GM18868 (cell line): ENCODE measurements at regions not wholly inside any gene's neighbourhood (a gene's known extent, or its start where the extent isn't known, plus 50 kb on each side); places are given as distances from the start of the nearest gene placed in this dataset.

ENCODE experiments used
- ATAC-seq: cut with Tn5 transposase; IDR thresholded peaks from one replicate; pipeline ENCODE4 v1.9.1; 2021; ENCODE audit warnings: mild to moderate bottlenecking, moderate library complexity; ENCODE audit not compliant: unreplicated experiment

DNA sequence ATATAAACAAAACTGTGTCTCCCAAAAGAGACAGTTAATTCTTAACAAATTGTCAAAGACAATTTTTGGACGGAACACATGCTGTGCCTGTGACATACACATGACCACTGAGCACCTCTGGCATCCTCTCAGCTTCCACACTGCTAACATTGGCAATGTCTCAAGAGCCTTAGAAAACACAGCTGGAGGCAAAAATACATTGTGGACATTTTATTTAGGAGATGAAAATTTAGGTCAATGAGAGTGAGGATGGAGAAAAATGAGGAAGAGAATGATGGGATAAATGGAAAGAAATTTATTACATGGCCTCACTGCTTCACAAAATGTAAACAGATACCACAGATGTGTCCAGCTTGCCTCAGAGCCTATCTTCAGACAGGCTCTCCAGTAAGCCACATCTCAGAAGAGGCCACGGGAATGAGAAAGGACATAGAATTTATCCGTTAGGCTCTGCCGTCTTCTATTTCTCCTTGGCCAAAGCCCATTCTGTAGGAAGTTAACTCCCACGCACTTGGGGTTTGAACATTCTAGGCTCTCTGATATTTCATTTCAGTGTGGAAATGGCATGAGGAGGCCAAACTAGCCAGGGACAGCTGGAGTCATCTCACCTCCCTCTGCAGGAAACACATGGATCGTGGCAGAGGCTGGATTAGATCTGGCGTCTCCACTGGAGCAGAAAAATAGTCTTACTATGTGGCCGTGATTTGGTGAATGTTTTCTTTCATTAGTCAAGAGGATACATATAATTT is 519.4 kb upstream of the DSEL start:
- no peak for ATAC-seq

DNA sequence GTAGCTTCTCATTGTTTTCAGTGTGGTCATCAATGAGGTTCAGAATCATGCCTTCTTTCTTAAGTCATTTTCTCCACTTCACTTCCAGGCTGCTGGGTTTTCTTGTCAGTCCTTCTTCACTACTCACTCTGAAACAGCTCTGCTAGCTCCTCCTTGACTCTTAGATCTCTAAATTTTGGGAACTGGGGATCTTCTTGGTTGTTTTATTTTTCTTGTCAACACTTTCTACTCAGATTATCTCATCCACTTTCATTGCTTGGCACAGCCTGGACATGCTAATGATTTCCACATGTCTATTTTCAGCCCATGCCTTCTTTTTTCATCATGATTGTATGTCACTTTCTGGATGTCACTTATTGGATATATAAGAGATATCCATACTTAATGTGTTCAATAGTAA is 517.8 kb upstream of the DSEL start:
- no peak for ATAC-seq

DNA sequence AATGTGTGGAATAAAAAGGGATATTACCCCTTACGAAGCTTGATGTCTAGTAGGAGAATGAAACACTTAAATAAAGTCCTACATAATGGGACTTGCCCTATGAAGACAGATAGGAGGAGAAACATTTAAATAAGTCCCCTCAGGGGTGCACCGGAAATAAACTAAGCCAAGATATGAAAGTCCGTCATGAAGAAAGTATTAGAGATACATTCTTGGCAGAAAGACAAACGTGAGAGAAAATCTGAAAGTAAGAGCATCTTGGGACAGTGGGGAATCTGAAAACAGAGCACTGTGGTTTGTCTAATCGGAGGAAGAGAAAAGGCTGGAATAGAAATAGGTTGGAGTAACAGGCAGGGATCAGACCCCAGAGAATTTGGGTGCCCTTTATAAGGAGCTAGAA is 516.9 kb upstream of the DSEL start:
- no peak for ATAC-seq

DNA sequence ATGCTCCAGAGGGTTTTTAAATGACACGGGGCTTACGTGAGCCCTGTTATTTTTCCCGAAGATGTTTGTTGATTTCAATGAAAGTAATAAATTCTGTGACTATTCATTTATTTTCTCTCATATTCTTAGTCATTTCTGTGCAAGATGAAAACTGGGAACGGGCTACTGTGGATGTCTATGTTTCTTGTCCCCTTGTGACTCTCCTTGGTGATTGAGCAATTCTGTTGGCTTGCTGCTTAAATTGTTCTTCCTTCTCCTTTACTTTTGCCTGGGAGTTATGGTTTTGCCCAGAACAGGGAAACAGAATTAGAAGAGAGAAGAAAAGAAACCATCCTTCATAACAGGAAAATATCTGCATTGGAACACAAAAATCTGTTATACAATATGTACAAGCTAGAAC is 508.2 kb upstream of the DSEL start:
- no peak for ATAC-seq

DNA sequence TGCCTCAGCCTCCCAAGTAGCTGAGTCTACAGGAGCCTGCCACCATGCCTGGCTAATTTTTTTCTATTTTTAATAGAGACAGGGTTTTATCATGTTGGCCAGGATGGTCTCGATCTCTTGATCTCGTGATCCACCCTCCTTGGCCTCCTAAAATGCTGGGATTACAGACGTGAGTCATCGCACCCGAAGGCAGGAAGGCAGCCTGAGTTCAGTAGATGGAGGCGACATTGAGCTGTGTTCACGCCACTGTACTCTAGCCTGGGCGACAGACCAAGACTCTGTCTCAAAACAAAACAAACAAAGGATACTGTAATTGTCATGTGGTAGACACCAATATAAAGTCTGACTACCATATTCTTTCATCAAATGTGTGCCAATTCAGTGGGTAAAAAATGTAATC is 500.9 kb upstream of the DSEL start:
- no peak for ATAC-seq

DNA sequence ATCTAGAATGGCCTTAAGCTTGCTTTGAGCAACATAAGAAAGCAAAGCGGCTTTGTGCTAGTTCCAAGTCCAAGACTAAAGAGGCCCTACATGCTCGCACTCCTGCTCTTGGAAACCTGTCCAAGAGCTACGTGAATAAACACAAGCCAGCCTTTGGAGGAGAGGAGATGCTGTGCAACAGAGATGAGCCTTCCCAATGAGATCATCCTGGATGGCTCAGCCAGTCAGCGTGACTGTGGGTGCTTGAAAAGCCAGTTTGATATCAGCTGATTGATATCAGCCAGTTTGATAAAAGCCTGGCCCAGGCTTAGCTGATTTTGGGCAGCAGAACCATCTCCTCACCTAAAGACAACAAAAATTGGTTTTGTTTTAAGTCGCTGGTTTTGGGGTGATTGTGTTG is 481.0 kb upstream of the DSEL start:
- ATAC-seq = no peak

DNA sequence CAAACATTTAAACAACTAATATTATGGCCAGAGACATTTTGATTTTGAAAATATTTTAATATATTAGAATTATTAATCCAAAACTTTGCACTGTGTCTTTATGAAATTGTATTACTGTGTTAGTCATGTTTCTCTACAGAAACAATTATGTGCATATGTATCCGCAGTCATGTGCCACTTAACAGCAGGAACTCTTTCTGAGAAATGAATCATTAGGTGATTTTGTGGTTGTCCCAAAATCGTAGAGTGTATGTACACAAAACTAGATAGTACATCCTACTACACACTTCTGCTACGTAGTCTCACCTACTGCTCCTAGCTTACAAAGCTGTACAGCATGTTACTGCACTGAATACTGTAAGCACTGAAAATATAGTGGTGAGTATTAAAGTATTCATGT is 479.2 kb upstream of the DSEL start:
- ATAC-seq = no peak

DNA sequence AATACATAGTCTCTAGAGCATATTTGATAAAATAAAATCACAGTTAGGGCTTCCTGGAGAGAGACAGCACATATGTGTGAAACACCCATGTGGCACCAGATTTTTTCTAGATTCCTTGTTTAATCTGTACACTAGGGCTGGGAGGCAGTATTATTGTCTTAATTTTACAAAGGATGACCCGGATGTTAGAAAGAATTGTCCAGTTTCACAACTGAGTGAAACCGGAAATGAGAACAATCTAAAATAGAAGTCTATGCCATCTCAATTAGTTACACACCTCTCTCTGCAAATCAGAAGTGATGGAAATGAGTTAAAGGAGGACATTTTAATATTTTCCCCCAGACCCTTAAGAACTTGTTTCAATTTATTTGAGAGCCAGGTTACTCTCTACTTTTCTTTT is 463.7 kb upstream of the DSEL start:
- no peak for ATAC-seq

DNA sequence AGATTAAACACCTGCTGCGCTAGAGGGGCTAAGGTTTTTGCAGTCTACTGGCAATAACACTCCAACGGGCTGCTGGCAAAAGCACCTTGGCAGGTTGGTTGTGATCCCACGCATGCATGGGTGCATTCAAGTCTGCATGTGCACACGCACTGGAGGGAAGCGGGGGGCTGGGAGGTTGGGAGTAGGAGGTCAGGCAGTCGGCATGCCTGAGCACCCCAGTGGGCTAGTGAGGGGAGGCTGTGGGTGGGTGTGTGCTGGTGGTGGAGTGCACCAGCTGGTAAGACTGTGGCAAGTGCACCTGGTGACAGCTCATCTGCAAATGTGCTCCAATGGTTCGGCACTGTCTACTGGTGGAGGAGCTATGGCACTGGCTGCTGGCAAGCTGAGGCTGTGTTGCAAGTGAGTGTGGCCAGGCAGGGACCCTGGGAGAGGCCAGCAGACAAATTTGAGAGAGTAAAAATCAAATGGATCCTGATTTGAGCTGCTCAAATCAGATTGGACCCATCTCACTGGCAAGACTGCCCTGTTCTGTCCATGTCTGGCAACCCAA is 460.6 kb upstream of the DSEL start:
- ATAC-seq = no peak

DNA sequence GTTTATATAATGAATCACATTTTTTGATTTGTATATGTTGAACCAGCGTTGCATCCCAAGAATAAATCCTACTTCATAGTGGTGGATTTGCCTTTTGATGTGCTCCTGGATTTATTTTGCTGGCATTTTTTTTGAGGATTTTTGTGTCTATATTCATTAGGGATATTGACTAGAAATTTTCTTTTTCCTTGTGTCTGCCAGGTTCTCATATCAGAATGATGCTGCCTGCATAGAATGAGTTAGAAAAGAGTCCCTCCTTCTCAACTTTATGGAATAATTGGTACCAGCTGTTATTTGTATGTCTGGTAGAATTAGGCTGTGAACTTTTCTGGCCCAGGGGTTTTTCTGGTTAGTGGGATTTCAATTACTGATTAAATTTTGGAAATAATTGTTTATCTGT is 457.4 kb upstream of the DSEL start:
- no peak for ATAC-seq

DNA sequence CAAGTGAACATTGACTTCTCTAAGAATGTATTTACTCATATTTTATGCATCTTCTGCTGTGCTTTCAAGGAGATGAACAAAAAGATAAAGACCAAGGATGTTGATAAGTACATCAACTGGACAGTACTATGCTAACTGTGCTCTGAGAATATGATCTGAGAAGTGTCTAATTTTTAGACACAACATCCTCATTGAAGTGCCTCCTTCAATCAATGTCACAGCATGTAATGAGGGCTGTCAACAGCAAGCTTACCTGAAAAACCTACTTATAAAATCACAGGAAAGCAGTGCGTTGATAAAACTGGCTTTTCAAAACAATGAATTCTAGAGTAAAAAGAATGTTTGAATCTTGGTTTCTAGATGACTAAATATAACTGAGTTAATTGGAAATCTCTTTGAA is 452.9 kb upstream of the DSEL start:
- ATAC-seq = no peak

DNA sequence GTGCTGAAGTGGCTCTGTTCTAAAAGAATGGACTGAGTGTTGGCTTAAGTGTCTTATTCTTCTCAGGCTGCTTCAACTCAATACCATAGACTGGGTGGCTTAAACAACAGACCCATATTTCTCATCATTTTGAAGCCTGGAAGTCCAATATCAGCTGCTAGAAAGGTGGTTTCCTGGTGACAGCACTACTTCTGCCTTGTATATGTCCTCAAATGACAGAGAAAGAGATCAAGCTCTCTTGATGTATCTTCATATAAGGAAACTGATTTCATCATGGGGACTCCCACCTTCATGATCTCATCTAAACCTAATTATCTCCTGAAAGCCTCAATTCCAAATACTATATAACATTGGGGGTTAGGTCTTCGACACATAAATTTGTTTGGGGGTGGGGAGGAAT is 449.7 kb upstream of the DSEL start:
- ATAC-seq = no peak

DNA sequence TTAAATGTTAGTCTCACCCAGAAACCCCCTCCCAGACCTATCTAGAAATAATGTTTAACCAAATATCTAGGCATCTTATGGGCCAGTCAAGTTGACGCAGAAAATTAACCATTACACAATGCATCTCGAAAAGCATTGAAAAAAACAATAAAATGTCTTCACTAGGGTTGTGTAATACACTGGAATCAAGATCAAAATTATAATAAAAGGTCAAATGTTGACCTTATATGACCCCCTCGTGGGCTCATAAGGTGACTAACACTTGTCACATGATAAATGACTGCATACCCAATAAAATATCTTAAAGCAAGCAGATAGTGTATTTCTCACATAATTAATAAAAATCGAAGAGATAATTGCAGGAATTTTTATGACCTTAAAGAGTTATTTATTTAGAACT is 447.9 kb upstream of the DSEL start:
- no peak for ATAC-seq

DNA sequence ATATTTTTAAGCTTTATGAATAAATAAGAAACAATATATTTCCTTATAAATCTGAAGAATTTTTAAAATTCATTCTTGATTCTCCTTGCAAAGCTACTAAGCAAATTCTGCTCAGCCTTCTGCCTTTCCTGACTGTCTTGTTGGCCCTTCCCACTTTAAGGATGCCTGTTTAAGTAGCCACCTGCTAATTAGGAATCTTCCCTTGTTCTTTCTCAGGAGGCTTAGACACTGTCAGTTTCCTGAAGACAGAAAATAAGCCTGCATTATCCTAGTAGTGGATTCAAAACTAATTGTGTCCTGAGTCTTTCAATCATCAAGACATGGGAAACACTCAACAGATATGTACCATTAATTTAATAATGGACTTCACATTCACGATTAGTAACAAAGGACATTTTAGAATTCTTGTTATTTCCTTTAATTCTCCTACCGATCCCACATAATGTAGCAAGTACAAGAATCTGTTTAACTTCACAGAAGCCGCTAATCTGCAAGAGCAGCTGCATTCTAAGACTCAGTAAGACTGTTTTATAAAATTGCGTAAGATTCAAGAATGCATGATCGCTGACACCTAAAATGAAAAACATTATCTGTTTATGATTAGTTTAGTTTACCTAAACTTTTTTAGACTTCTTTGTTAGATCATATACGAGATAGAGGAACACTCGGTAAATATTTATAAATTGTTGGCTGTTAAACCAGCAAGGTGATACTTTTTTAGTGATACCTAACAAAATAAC is 445.4 kb upstream of the DSEL start:
- ATAC-seq = no peak

DNA sequence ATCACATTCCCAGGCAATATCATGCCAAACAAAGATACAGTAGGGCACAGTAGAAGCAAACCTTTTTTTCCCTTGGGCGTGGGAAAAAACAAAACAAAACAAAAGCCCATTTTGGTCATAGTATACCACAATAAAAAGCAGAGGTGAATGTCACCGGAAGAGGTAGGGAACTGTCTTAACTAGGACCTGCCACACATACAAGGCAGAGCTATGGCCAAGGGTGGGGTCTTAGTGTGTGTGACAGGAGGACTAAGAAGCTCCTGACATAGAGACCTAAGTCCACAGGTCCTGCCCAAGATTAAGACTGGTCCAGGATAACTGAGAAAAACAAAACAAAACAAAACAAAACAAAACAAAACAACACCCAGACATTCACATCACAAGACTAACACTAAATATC is 441.2 kb upstream of the DSEL start:
- ATAC-seq = no peak

DNA sequence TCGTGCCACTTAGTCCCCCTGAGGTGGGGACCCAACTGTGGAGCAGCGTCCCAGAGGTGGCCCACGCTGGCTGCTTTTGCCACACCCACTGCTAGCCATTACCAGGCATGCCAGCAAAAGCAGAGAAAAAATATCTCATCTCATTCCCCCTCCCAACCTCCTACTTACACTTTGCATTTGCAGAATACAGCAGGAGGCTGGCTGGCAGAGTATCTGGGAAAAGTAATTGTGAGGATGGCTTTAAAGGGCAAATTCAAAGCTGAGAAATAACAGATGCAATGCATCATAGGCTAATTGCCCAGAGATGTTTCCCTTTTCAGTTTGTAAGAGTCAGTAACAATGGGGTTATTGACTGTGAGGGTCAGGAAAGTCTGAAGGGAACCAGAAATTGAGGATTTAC is 438.1 kb upstream of the DSEL start:
- no peak for ATAC-seq

DNA sequence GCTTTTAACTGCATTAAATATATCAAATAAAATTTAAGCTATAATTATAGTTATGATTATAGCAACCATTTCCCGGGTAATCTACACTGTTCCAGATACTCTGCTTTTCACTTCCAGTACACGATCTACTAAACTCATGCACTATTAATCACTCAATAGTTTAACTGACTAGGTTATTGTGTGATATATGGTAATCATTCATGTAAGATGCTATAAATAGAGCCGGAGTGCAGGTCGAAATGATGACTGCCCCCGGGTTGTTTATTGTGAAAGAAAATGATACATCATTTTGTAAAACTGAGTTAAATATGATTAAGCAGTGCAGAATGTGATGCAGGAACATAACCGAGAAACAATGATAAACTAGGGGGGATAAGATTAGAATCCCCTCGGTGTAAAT is 434.6 kb upstream of the DSEL start:
- ATAC-seq = no peak

DNA sequence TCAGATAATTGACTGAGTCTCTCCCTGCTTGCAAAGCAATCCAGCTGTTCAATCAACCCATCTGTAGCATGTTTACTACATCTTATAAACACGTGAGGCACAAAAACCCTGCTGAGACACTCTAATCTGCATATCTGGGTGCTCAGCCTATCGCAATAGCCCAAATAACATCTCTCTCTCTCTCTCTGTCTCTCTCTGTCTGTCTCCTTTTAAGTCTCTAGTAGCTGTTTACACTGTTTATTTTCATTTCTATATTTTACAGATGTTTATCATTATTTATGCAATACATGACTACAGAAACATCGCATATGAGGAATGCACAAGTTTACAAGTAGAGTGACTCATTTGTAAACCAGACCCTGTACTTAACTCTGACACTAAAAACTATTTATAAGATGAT is 422.1 kb upstream of the DSEL start:
- no peak for ATAC-seq

DNA sequence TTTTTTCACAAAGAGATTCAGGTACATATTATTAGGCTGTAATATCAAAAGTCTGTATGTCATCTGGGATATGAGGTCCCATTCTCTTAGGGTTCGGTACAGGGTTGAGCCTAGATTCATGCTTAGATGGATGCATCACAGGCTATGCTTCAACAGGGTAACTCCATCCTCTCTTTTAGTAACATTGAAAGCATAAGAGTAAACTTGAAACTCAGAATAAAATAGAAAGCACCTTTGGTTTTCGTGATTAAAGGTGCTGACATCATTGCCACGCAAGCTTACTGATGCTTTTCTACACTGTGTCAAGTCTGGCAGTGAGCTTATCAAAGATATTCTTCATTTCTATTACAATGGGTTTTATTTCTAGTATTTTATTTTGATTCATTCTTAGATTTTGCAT is 419.1 kb upstream of the DSEL start:
- no peak for ATAC-seq

DNA sequence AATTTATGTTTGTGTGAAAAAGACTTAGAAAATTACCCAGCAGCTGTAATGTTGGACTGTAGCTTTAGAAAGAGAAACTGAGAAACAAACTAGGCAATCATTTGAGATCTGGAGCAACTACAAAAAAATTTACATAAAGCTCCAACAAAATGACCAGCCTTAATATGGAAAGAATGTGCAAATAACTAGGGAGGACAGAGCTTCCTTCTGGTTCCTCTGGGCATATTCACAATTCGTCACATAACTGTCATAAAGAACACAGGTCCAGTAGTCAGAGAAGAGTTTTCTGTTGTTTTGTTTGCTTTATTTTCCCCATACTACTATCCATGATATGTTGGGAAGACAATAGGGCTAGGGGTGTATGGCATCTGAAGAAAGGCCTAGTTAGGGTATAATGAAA is 416.8 kb upstream of the DSEL start:
- no peak for ATAC-seq

DNA sequence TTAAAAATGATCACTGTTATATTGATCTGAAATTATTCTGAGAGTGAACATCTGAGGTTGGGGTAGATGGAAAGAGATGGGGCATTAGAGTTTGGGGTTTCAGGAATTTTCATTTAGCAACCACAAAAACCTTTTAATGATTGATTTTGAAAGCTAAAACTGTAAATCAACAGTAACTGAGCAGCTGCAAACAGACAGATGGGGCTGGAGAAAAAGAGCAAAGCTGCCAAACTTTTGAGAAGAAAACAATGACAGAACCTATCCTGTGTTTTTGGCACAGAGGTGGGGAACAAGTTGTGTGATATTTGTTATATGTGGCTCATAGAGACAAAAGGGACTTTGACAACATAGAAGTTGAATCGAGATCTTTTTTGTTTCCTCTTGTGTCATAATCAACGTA is 415.8 kb upstream of the DSEL start:
- no peak for ATAC-seq
